Keratinocyte (primary cell): ENCODE measurements at regions not wholly inside any gene's neighbourhood (a gene's known extent, or its start where the extent isn't known, plus 50 kb on each side); places are given as distances from the start of the nearest gene placed in this dataset.

Experiments
- DNase-seq: peaks from one replicate; pipeline ENCODE4 v3.0.0-alpha.2; 2011; ENCODE audit warnings: low read depth, missing footprints, low spot score
- FAIRE-seq: peaks from 2 replicates; lab custom pipeline; 2011; peaks lifted over from hg19 to GRCh38; lab: Jason Lieb, UNC
- H2AFZ ChIP-seq: 2 replicates; pipeline ENCODE4 v1.6.0; 2012; ENCODE audit warnings: low read length, control low read depth, inconsistent platforms; ENCODE audit not compliant: control insufficient read depth
- H3K27ac ChIP-seq: 2 replicates; pipeline ENCODE4 v1.5.1; 2011; ENCODE audit warnings: low read length; ENCODE audit not compliant: control insufficient read depth, insufficient read depth
- H3K27me3 ChIP-seq: 3 replicates; pipeline ENCODE4 v1.6.0; 2011; ENCODE audit warnings: low read length; ENCODE audit not compliant: control insufficient read depth, insufficient read depth; ENCODE audit errors: extremely low read depth
- H3K36me3 ChIP-seq, 2 experiments: 2 replicates in 1 of 2; 3 replicates in 1 of 2; pipeline ENCODE4 v1.5.1; 2011; ENCODE audit warnings: low read length in 2 of 2, mild to moderate bottlenecking in 1 of 2; ENCODE audit not compliant: control insufficient read depth in 2 of 2, insufficient read depth in 2 of 2; ENCODE audit errors: extremely low read depth in 1 of 2
- H3K4me1 ChIP-seq: 3 replicates; pipeline ENCODE4 v1.5.1; 2011; ENCODE audit warnings: low read length; ENCODE audit not compliant: control insufficient read depth, insufficient read depth; ENCODE audit errors: extremely low read depth
- H3K4me2 ChIP-seq: 3 replicates; pipeline ENCODE4 v1.6.0; 2011; ENCODE audit warnings: low read depth, low read length; ENCODE audit not compliant: control insufficient read depth, insufficient read depth; ENCODE audit errors: extremely low read depth
- H3K4me3 ChIP-seq, 3 experiments: fragments of 200-600 bp in 1 of 3; sonication (generic) in 1 of 3; 2 replicates in 2 of 3; 3 replicates in 1 of 3; pipeline ENCODE4 v1.5.1; 2011 to 2016; ENCODE audit warnings: low read length in 3 of 3, mild to moderate bottlenecking in 3 of 3, control low read depth in 2 of 3, inconsistent platforms in 1 of 3, low read depth in 1 of 3, mixed read lengths in 1 of 3, mixed run types in 1 of 3, moderate library complexity in 1 of 3; ENCODE audit not compliant: control insufficient read depth in 2 of 3, insufficient read depth in 2 of 3; ENCODE audit errors: extremely low read depth in 1 of 3
- H3K79me2 ChIP-seq: 2 replicates; pipeline ENCODE4 v1.6.0; 2012; ENCODE audit warnings: low read length; ENCODE audit not compliant: control insufficient read depth, insufficient read depth
- H3K9ac ChIP-seq: 3 replicates; pipeline ENCODE4 v1.6.0; 2011; ENCODE audit warnings: low read length; ENCODE audit not compliant: control insufficient read depth, insufficient read depth; ENCODE audit errors: extremely low read depth
- H3K9me1 ChIP-seq: 3 replicates; pipeline ENCODE4 v1.6.0; 2011; ENCODE audit warnings: low read length; ENCODE audit not compliant: control insufficient read depth, insufficient read depth; ENCODE audit errors: extremely low read depth
- H3K9me3 ChIP-seq: 2 replicates; pipeline ENCODE4 v1.5.1; 2012; ENCODE audit warnings: low read depth, low read length; ENCODE audit not compliant: control insufficient read depth
- H4K20me1 ChIP-seq: 3 replicates; pipeline ENCODE4 v1.6.0; 2011; ENCODE audit warnings: low read length; ENCODE audit not compliant: control insufficient read depth, insufficient read depth; ENCODE audit errors: extremely low read depth
- CTCF ChIP-seq, 3 experiments: IDR thresholded peaks in 1 of 3; conservative IDR thresholded peaks in 1 of 3; optimal IDR thresholded peaks in 1 of 3; 2 replicates in 2 of 3; 3 replicates in 1 of 3; pipeline versions ENCODE3 to v1.5.1; 2011; ENCODE audit warnings: low read length in 3 of 3, mild to moderate bottlenecking in 3 of 3, moderate library complexity in 2 of 3, control low read depth in 1 of 3, inconsistent platforms in 1 of 3; ENCODE audit not compliant: insufficient read depth in 2 of 3; ENCODE audit errors: extremely low read depth in 1 of 3
- EZH2 ChIP-seq: IDR thresholded peaks from one replicate; pipeline ENCODE4 v1.6.1; 2012; ENCODE audit warnings: inconsistent platforms, mild to moderate bottlenecking, low read length, moderate library complexity
- dilution Hi-C: fragments of 300-500 bp; cut with MboI; formaldehyde crosslinking; loops from one replicate; pipeline ENCODE4 v1.7.0; 2020; ENCODE audit warnings: low sequenced_read_pairs; ENCODE audit not compliant: extremely low pct_ligation_motif_present

GRCh38 chr6:65964261-65964660 is 257.2 kb upstream of the EYS start:
- H3K79me2 ChIP-seq = no peaks in the 10 kb centered on the region
- no peak overlapping the region for H2AFZ ChIP-seq
- no peaks in the 10 kb centered on the region for H4K20me1 ChIP-seq
- H3K4me3 ChIP-seq = no peak overlapping the region
- DNase-seq (no peak), FAIRE-seq (no peak)
- no peaks in the 10 kb centered on the region for H3K36me3 ChIP-seq
- H3K27me3 ChIP-seq = no peaks in the 10 kb centered on the region
- TF ChIP-seq CTCF (optimal IDR thresholded peaks at IDR 0.05 in 1 of 3, IDR thresholded peaks at IDR 0.05 in 1 of 3, conservative IDR thresholded peaks at IDR 0.05 in 1 of 3; ENCODE audit: extremely low read depth in 1 of 3, insufficient read depth in 2 of 3, low read length in 3 of 3) = no peak
- no peak for TF ChIP-seq EZH2
- no peaks in the 10 kb centered on the region for H3K4me1 ChIP-seq
- no peak overlapping the region for H3K4me2 ChIP-seq
- no peak overlapping the region for H3K9ac ChIP-seq
- H3K9me1 ChIP-seq = no peaks in the 10 kb centered on the region
- no peak overlapping the region for H3K27ac ChIP-seq
- no peaks in the 10 kb centered on the region for H3K9me3 ChIP-seq
- dilution Hi-C loops = no loop called here

- TF ChIP-seq EZH2 (no peak), CTCF (optimal IDR thresholded peaks at IDR 0.05 in 1 of 3, IDR thresholded peaks at IDR 0.05 in 1 of 3, conservative IDR thresholded peaks at IDR 0.05 in 1 of 3; ENCODE audit: extremely low read depth in 1 of 3, insufficient read depth in 2 of 3, low read length in 3 of 3) (no peak)
- no peaks in the 10 kb centered on the region for H3K79me2 ChIP-seq
- no peak for FAIRE-seq
These were observed 248.0 kb upstream of the EYS start for GRCh38 chr6:65955034-65955433.

More at GRCh38 chr6:65955034-65955433, 248.0 kb upstream of the EYS start:
- no peaks in the 10 kb centered on the region for H3K27me3 ChIP-seq
- no peaks in the 10 kb centered on the region for H3K36me3 ChIP-seq
- H3K4me2 ChIP-seq = no peak overlapping the region
- no peak overlapping the region for H3K9ac ChIP-seq
- no peak overlapping the region for H3K4me3 ChIP-seq
- no peaks in the 10 kb centered on the region for H3K4me1 ChIP-seq
- no peak for DNase-seq
- no peak overlapping the region for H2AFZ ChIP-seq
- no peaks in the 10 kb centered on the region for H4K20me1 ChIP-seq
- no peaks in the 10 kb centered on the region for H3K9me3 ChIP-seq
- H3K9me1 ChIP-seq = no peaks in the 10 kb centered on the region
- no peak overlapping the region for H3K27ac ChIP-seq
- dilution Hi-C loops = no loop called here
